ENCODE measurements at regions not wholly inside any gene's neighbourhood (a gene's known extent, or its start where the extent isn't known, plus 50 kb on each side); places are given as distances from the start of the nearest gene placed in this dataset.

- no peak overlapping the region for H3K4me3 ChIP-seq (ENCODE audit: low read length)
- no peak for DNase-seq (ENCODE audit: low read depth)
- TF ChIP-seq, protein P1, sequence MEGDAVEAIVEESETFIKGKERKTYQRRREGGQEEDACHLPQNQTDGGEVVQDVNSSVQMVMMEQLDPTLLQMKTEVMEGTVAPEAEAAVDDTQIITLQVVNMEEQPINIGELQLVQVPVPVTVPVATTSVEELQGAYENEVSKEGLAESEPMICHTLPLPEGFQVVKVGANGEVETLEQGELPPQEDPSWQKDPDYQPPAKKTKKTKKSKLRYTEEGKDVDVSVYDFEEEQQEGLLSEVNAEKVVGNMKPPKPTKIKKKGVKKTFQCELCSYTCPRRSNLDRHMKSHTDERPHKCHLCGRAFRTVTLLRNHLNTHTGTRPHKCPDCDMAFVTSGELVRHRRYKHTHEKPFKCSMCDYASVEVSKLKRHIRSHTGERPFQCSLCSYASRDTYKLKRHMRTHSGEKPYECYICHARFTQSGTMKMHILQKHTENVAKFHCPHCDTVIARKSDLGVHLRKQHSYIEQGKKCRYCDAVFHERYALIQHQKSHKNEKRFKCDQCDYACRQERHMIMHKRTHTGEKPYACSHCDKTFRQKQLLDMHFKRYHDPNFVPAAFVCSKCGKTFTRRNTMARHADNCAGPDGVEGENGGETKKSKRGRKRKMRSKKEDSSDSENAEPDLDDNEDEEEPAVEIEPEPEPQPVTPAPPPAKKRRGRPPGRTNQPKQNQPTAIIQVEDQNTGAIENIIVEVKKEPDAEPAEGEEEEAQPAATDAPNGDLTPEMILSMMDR (conservative IDR thresholded peaks at IDR 0.05; ENCODE audit: low read depth, low read length) = no peak
These were observed 116.3 kb upstream of the KLHL29 start for GRCh38 chr2:23268467-23269263.

DNA sequence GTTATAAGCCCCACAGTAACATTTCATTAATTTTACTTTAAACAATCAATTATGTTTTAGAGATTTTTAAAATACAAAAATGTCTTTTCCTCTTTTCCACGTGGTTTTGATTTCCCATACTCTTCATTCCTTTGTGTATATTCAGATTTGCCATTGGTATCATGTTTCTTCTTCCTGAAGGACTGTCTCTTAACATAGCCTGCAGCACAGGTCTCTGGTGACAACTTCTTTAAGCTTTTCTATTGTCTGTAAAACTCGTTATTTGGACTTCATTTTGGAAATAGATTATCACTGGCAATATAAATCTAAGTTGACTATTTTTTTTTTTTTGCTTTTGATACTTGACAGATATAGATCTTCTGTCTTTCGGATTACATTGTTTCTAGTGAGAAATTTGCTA lies 115.2 kb upstream of the KLHL29 start:
- no peak for DNase-seq (ENCODE audit: low read depth)
- TF ChIP-seq, protein P1 (conservative IDR thresholded peaks at IDR 0.05; ENCODE audit: low read depth, low read length) = no peak
- no peak overlapping the region for H3K4me3 ChIP-seq (ENCODE audit: low read length)

GRCh38 chr2:23270810-23271209 lies 114.2 kb upstream of the KLHL29 start:
- TF ChIP-seq, protein P1 (conservative IDR thresholded peaks at IDR 0.05; ENCODE audit: low read depth, low read length) = no peak
- DNase-seq (ENCODE audit: low read depth) = no peak
- no peak overlapping the region for H3K4me3 ChIP-seq (ENCODE audit: low read length)

- TF ChIP-seq, protein P1 (conservative IDR thresholded peaks at IDR 0.05; ENCODE audit: low read depth, low read length) = no peak
- DNase-seq (ENCODE audit: low read depth) = no peak
- no peak overlapping the region for H3K4me3 ChIP-seq (ENCODE audit: low read length)
These were observed 113.7 kb upstream of the KLHL29 start for GRCh38 chr2:23271230-23271629.

- no peak for DNase-seq (ENCODE audit: low read depth)
- TF ChIP-seq, protein P1 (conservative IDR thresholded peaks at IDR 0.05; ENCODE audit: low read depth, low read length) = no peak
- no peak overlapping the region for H3K4me3 ChIP-seq (ENCODE audit: low read length)
These were observed 111.2 kb upstream of the KLHL29 start for GRCh38 chr2:23273786-23274185.

GRCh38 chr2:23280401-23280800 lies 104.6 kb upstream of the KLHL29 start:
- H3K4me3 ChIP-seq (ENCODE audit: low read length) = no peak overlapping the region
- TF ChIP-seq, protein P1 (conservative IDR thresholded peaks at IDR 0.05; ENCODE audit: low read depth, low read length) = no peak
- no peak for DNase-seq (ENCODE audit: low read depth)

DNA sequence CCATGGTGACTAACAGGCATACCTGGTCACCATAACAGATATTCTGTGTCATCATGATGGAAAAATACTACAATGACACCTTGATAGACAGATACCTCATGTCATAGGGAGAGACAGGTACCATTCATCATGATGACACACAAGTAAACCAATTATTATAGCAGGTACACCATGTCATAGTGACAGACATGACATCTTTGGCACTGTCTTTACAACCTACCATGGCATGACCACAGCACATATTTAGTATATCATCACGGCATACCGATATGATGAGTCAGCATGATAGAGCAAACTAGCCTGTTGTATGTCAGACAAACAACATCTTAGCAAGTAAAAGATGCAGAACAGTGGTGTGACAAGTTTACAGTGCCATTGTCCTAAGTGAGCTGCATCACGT lies 101.3 kb upstream of the KLHL29 start:
- no peak for DNase-seq (ENCODE audit: low read depth)
- TF ChIP-seq, protein P1 (conservative IDR thresholded peaks at IDR 0.05; ENCODE audit: low read depth, low read length) = no peak
- H3K4me3 ChIP-seq (ENCODE audit: low read length) = no peak overlapping the region

Measured in retinal pigment epithelial cell (primary cell).